BJ (cell line): ENCODE measurements at regions not wholly inside any gene's neighbourhood (a gene's known extent, or its start where the extent isn't known, plus 50 kb on each side); places are given as distances from the start of the nearest gene placed in this dataset.
"Not testable (repeated sequence)": the region's sequence is repeated elsewhere in the genome, so short reads cannot be mapped to it uniquely, and the experiment has no call there.

ENCODE experiments used
- CTCF ChIA-PET: fragments of 350-600 bp; formaldehyde crosslinking; extraction: SDS; loops from one replicate; lab custom pipeline; 2021; ENCODE audit warnings: antibody characterized with exemption, inconsistent platforms; lab: Yijun Ruan, JAX
- POLR2A ChIA-PET: fragments of 300-600 bp; sonication (Branson Sonifier 250); formaldehyde crosslinking; extraction: SDS; loops from one replicate; lab custom pipeline; 2021; ENCODE audit warnings: antibody characterized with exemption; lab: Charles Lee
- DNase-seq: peaks from one replicate; pipeline ENCODE4 v3.0.0-alpha.2; 2011; ENCODE audit warnings: low read depth
- H3K27me3 ChIP-seq: 2 replicates; pipeline ENCODE4 v1.6.0; 2011; ENCODE audit warnings: low read length; ENCODE audit not compliant: control insufficient read depth, insufficient read depth
- H3K36me3 ChIP-seq: 2 replicates; pipeline ENCODE4 v1.5.1; 2011; ENCODE audit warnings: low read length; ENCODE audit not compliant: control insufficient read depth, insufficient read depth
- H3K4me3 ChIP-seq: 2 replicates; pipeline ENCODE4 v1.5.1; 2011; ENCODE audit warnings: low read depth, mild to moderate bottlenecking, control low read depth, low read length
- CTCF ChIP-seq: IDR thresholded peaks from 2 replicates; pipeline ENCODE4 v1.5.1; 2011; ENCODE audit warnings: low read depth, mild to moderate bottlenecking, control low read depth, inconsistent platforms, low read length, moderate library complexity; ENCODE audit not compliant: insufficient read depth

DNA sequence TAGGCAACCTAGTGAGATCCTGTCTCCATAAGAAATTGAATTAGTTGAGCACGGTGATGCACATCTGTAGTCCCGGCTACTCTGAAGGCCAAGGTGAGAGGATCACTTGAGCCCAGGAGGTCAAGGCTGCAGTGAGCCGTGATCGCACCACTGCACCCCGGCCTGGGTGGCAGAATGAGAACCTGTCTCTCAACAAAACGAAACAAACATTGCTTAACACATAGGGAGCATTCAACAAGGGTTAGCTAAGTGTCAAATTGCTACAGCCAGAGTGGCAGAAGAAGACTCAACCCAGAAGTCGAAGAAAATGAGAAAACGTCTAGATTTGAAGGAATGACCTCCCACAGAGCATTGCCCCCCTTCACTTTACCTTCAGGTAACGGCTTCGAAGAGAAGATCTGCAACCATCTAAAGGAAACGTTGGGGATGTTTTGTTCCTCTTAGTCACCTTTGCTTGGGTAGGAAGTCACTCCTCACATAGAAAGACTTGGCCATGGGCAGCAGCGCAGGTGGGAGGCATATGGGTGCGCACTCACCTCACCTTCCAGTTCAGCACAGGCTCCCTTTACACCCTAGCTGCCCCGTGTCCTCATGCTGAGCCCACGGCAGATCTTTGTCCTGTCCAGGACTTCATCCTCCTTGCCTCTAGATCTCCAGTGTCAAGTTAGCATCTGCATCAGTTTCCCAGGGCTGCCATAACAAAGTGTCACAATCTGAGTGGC lies 63.7 kb upstream of the SHLD1 start:
- no peaks in the 10 kb centered on the region for H3K36me3 ChIP-seq
- CTCF ChIA-PET = interaction anchor here (1.5 kb wide), 1 partner anchor 12 kb away, joined by 3 read pairs; no protein-coding TSS in a partner anchor
- no peak overlapping the region for H3K4me3 ChIP-seq
- no peaks in the 10 kb centered on the region; the same call in 1 of the 2 replicates for H3K27me3 ChIP-seq
- TF ChIP-seq CTCF = no peak
- DNase-seq = no peak
- POLR2A ChIA-PET = no interaction called here

DNA sequence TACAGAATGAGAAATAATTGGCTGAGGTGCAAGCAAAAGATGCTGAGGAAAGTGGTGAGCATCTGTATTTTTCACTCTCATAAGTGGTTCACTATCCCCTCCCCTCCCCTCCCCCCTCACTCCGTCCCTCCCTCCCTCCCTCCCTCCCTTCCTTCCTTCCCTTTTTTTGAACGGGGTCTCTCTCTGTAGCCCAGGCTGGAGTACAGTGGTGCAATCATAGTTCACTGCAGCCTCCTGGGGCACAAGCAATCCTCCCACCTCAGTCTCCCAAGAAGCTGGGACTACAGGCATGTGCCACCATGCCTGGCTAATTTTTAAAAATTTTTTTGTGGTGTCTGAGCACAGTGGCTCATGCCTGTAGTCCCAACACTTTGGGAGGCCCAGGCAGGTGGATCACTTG lies 67.6 kb upstream of the SHLD1 start:
- H3K27me3 ChIP-seq, H3K36me3 ChIP-seq, POLR2A ChIA-PET, CTCF ChIA-PET, DNase-seq, H3K4me3 ChIP-seq: not testable (repeated sequence)

GRCh38 chr20:5680192-5680591 lies 69.4 kb upstream of the GPCPD1 start:
- TF ChIP-seq CTCF = no peak
- Histone ChIP-seq H3K36me3 (no peaks in the 10 kb centered on the region), H3K4me3 (no peak overlapping the region), H3K27me3 (0 out of 2 replicates have a peak, but pooled peaks cover 2% of the 10 kb centered on the region)
- POLR2A ChIA-PET = no interaction called here
- CTCF ChIA-PET = no interaction called here
- no peak for DNase-seq

- Histone ChIP-seq H3K36me3 (no peaks in the 10 kb centered on the region), H3K27me3 (0 out of 2 replicates have a peak, but pooled peaks cover 2% of the 10 kb centered on the region), H3K4me3 (no peak overlapping the region)
- no peak for TF ChIP-seq CTCF
- POLR2A ChIA-PET = no interaction called here
- CTCF ChIA-PET = interaction anchor here (0.6 kb wide), 1 partner anchor 58 kb away, joined by 3 read pairs; no protein-coding TSS in a partner anchor
- no peak for DNase-seq
Measured at GRCh38 chr20:5678777-5679176, 68.0 kb upstream of the GPCPD1 start.

DNA sequence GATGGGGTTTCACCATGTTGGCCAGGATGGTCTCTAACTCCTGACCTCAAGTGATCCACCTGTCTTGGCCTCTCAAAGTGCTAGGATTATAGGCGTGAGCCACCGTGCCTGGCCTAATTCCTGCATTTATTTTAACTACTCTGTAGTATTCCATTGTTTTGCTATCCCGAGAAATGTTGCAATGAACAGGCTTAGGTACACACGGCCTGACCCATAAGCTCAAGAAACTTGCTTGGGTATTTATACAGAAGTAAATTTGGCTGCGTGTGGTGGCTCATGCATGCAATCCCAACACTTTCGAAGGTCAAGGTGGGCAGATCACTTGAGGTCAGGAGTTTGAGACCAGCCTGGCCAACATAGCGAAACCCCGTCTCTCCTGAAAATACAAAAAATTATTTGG lies 67.1 kb upstream of the GPCPD1 start:
- CTCF ChIA-PET, H3K36me3 ChIP-seq, POLR2A ChIA-PET, H3K27me3 ChIP-seq, H3K4me3 ChIP-seq, DNase-seq: not testable (repeated sequence)

- TF ChIP-seq CTCF = no peak
- Histone ChIP-seq H3K27me3 (0 out of 2 replicates have a peak, but pooled peaks cover 2% of the 10 kb centered on the region), H3K36me3 (no peaks in the 10 kb centered on the region), H3K4me3 (no peak overlapping the region)
- CTCF ChIA-PET = no interaction called here
- no peak for DNase-seq
- POLR2A ChIA-PET = no interaction called here
Measured at GRCh38 chr20:5677389-5677788, 66.6 kb upstream of the GPCPD1 start.
